ENCODE measurements at regions not wholly inside any gene's neighbourhood (a gene's known extent, or its start where the extent isn't known, plus 50 kb on each side); places are given as distances from the start of the nearest gene placed in this dataset.
"Not testable (repeated sequence)": the region's sequence is repeated elsewhere in the genome, so short reads cannot be mapped to it uniquely, and the experiment has no call there.

- DNase-seq (ENCODE audit: low spot score) (no peak), ATAC-seq (no peak)
These were observed 98.5 kb upstream of the ZSWIM2 start for GRCh38 chr2:186947516-186947915.

GRCh38 chr2:186946896-186947467, 98.0 kb upstream of the ZSWIM2 start:
- DNase-seq (ENCODE audit: low spot score): no peak
- ATAC-seq: no peak

- ATAC-seq (no peak), DNase-seq (ENCODE audit: low spot score) (no peak)
These were observed 92.9 kb upstream of the ZSWIM2 start for GRCh38 chr2:186941853-186942252.

- no peak for ATAC-seq
These were observed 91.5 kb upstream of the ZSWIM2 start for GRCh38 chr2:186940463-186940862.

GRCh38 chr2:186934420-186934819, 85.5 kb upstream of the ZSWIM2 start:
- DNase-seq (ENCODE audit: low spot score): no peak
- ATAC-seq: no peak

More at GRCh38 chr2:186940463-186940862, 91.5 kb upstream of the ZSWIM2 start:
- no peak for DNase-seq (ENCODE audit: low spot score)

- no peak for ATAC-seq
- DNase-seq (ENCODE audit: low spot score): no peak
These were observed 78.9 kb upstream of the ZSWIM2 start for GRCh38 chr2:186927867-186928191.

GRCh38 chr2:186927185-186927866, 78.4 kb upstream of the ZSWIM2 start:
- DNase-seq (ENCODE audit: low spot score) (no peak), ATAC-seq (no peak)

GRCh38 chr2:186925514-186925913, 76.5 kb upstream of the ZSWIM2 start:
- ATAC-seq: no peak
- DNase-seq (ENCODE audit: low spot score): no peak

- not testable (repeated sequence) for ATAC-seq; DNase-seq (ENCODE audit: low spot score)
These were observed 73.3 kb upstream of the ZSWIM2 start for GRCh38 chr2:186922316-186922715.

- no peak for DNase-seq (ENCODE audit: low spot score)
- no peak for ATAC-seq
These were observed 70.3 kb upstream of the ZSWIM2 start for GRCh38 chr2:186919296-186919695.

- no peak for ATAC-seq
- no peak for DNase-seq (ENCODE audit: low spot score)
These were observed 69.5 kb upstream of the ZSWIM2 start for GRCh38 chr2:186918495-186918894.

- no peak for DNase-seq (ENCODE audit: low spot score)
- no peak for ATAC-seq
These were observed 68.9 kb upstream of the ZSWIM2 start for GRCh38 chr2:186917866-186918265.

- ATAC-seq (no peak), DNase-seq (ENCODE audit: low spot score) (no peak)
These were observed 64.9 kb upstream of the ZSWIM2 start for GRCh38 chr2:186913870-186914269.

- ATAC-seq (no peak), DNase-seq (ENCODE audit: low spot score) (no peak)
These were observed 64.0 kb upstream of the ZSWIM2 start for GRCh38 chr2:186912979-186913378.

GRCh38 chr2:186911551-186912085, 62.6 kb upstream of the ZSWIM2 start:
- ATAC-seq (no peak), DNase-seq (ENCODE audit: low spot score) (no peak)

GRCh38 chr2:186910996-186911395, 62.0 kb upstream of the ZSWIM2 start:
- ATAC-seq: no peak
- DNase-seq (ENCODE audit: low spot score): no peak

- no peak for ATAC-seq
These were observed 60.1 kb upstream of the ZSWIM2 start for GRCh38 chr2:186909095-186909494.

GRCh38 chr2:186907897-186908296, 58.9 kb upstream of the ZSWIM2 start:
- DNase-seq (ENCODE audit: low spot score): no peak
- no peak for ATAC-seq

More at GRCh38 chr2:186909095-186909494, 60.1 kb upstream of the ZSWIM2 start:
- DNase-seq (ENCODE audit: low spot score): no peak

- ATAC-seq (no peak), DNase-seq (ENCODE audit: low spot score) (no peak)
These were observed 54.2 kb upstream of the ZSWIM2 start for GRCh38 chr2:186903216-186903615.
